ENCODE measurements at regions not wholly inside any gene's neighbourhood (a gene's known extent, or its start where the extent isn't known, plus 50 kb on each side); places are given as distances from the start of the nearest gene placed in this dataset.

- TF ChIP-seq CTCF (IDR thresholded peaks at IDR 0.05; ENCODE audit: insufficient read depth, low read length, poor library complexity, severe bottlenecking) (no peak), EZH2phosphoT487 (conservative IDR thresholded peaks at IDR 0.05; ENCODE audit: low read length) (no peak)
These were observed 388.9 kb upstream of the AKR1E2 start for GRCh38 chr10:4437061-4437460.
